SH-SY5Y (cell line): ENCODE measurements at regions not wholly inside any gene's neighbourhood (a gene's known extent, or its start where the extent isn't known, plus 50 kb on each side); places are given as distances from the start of the nearest gene placed in this dataset.

Experiments
- GATA2 ChIP-seq: IDR thresholded peaks from 2 replicates; pipeline ENCODE4 v1.6.1; 2011; ENCODE audit warnings: mild to moderate bottlenecking, low read depth, low read length
- GATA3 ChIP-seq: IDR thresholded peaks from 2 replicates; pipeline ENCODE4 v1.6.1; 2011; ENCODE audit warnings: low read depth, mild to moderate bottlenecking, low read length, moderate library complexity

- TF ChIP-seq GATA2 (no peak), GATA3 (no peak)
Observed at GRCh38 chr6:98590136-98590681, 244.2 kb upstream of the POU3F2 start.
